Pons (tissue), 1 donor: ENCODE measurements at regions not wholly inside any gene's neighbourhood (a gene's known extent, or its start where the extent isn't known, plus 50 kb on each side); places are given as distances from the start of the nearest gene placed in this dataset.
A peak's percentile ranks its signal among the peaks of the same experiment; 100 is the strongest.

Experiments used
- DNase-seq: peaks from one replicate; pipeline ENCODE4 v3.0.0-alpha.2; 2016; ENCODE audit warnings: low spot score

GRCh38 chr12:89951050-89951693, 242.5 kb upstream of the ATP2B1 start:
- no peak for DNase-seq

DNA sequence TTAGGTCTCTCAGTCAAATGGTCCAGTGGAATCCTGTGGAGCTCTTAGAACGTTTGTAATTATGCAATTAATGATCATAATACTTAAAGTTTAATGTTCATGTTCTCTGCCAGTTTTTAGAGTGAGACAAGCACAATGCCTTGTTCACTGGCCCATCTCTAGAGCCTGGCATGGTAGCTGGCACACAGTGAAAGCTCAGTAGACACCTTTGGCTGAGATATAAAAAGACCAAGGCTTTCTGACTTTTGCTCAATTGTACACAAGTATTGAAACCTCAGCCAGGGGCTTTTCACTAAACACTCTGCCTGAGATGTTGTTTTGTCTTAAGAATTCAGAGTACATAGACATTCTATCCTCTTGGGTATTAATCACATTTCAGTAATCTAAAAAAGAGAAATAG, 241.8 kb upstream of the ATP2B1 start:
- no peak for DNase-seq

- DNase-seq: no peak
Observed at GRCh38 chr12:89949457-89950195, 241.0 kb upstream of the ATP2B1 start.

DNA sequence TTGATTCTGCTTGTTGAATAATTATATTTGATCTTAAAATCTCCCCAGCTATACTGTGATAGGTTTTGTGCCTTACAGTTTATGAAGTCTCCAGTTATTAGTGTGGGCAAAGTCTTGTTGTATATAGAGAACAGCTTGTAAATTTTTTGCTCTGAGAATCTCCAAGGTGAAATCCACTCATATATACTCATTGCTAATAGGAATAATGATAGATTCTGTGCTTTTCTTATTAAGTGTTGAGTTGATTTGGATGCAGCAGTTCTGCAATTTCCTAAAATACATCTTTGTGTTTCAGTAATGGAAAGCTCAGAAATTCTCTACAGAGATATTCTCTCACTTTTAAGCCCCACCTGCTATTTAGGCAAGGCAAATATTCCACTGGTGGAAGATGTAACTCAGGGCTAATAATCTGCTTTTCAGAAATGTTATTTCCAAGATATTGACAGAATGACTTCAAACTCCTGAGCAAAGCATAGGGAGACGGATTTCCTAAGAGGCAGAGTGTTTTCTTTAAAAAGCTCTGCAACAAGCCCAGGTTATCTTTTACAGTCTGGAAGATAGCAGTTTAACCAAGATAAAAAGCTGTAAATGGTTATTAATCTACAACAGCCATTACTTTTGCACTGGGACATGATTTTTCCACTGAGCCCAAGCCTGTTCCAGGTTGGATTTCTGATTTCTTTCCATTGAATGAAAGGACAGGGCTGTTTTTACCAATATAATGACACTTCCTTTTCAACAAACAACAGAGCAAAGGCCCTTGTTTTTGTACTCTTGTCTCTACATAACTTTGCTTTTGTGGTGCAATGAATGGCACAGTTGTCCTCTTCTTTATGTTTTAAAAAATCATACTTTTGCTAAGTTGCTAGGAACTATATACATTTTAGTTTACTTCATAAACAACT, 239.9 kb upstream of the ATP2B1 start:
- DNase-seq: no peak

DNA sequence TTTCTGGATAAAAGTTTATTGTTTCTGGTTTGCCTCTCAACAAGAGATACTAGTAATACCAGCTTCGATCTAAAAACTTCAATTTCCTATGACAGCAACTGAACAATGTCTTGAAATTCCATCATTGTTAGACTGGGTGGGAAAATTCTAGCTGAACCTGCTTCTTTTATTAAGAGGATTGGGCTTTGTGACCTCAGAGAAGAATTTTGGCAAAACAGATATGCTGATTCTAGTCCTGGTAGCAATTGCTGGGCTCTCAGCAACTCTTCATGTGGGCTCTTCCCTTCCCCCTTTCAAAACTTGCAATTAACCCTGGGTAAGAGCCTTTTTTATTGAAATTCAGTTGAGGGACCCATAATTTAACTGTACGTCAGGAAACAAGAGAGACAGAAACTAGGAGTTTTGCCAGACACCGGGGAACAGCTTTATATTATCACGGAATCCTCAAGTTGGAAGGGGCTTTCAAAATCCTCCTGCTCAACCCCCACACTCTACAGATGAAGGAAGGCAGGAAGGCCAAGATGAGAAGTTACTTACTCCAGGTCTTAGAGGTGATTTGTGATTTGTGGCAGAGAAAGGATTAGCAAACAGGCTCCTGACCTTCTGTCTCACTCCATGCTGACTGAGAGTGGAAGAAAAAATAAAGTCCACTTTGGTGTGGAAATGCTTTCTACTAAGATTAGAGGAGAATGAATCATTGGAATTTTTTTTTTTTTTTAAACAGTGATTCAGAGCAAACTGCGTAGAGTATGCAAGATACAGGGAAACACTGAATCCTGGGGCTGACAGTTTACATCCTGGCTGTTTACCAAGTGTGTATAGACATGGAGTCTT, 239.0 kb upstream of the ATP2B1 start:
- no peak for DNase-seq

DNA sequence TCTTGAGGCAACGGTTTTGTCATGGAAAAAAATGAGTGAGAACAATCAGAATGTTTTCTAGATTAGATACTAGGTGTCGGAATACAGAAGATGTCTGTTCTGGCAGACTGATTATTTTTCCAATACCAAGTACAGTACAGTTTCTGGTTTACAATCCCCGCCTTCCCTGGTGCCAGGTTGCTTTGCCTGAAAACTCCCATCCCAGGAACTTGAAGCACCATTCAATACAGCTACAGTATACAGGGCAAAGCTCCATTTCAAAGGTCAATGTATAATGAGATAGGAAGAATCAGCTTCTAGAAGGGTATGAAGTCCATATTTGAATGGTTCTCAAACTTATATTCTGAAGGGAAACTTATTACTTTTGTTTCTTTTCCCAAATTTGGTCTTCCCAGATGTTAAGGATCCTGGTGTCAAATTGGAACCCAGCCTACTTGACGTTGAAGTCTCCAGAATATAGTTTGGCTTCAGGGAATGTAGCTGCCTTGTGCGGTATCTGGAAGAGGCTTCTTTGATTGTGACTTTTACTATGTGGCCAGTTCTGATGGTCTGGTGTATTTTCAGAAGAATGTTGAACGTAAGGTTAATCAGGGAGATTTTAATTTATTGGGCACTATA, 238.0 kb upstream of the ATP2B1 start:
- no peak for DNase-seq

- DNase-seq: no peak
Observed at GRCh38 chr12:89945123-89945522, 236.5 kb upstream of the ATP2B1 start.

- DNase-seq: no peak
Observed at GRCh38 chr12:89943463-89943862, 234.8 kb upstream of the ATP2B1 start.

- DNase-seq: no peak
Observed at GRCh38 chr12:89941436-89941835, 232.8 kb upstream of the ATP2B1 start.

DNA sequence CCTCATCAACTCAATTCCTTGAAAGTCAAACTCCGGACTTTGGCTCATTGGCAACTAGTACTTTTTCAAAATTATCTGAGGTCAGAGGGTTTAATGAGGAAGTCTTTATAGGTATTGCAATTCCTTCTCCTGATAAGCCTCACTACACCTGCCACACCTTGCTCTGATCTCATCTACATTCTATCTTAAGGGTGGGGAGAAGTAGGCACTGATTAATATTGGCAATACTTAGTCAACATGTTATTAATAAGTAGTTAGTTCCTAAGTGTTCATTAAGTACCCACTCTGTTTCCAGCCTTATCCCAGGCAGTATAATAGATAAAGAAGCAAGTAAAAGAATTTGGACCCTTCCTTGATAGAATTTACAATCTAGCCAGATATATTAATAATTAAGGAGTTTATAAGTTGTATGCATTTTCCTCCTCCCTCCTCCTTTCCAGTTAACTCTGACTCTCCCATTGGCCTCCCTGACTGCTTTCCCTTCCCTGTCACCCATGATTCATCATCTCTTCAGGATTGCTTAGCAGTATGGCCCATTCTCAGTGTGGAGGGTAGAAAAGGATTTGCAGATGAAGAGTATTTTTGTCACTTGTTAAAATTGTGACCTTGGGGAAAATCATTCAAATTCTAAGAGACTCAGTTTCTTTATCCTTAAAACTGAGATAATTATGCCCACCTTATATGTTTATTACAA, 231.0 kb upstream of the ATP2B1 start:
- DNase-seq: no peak

DNA sequence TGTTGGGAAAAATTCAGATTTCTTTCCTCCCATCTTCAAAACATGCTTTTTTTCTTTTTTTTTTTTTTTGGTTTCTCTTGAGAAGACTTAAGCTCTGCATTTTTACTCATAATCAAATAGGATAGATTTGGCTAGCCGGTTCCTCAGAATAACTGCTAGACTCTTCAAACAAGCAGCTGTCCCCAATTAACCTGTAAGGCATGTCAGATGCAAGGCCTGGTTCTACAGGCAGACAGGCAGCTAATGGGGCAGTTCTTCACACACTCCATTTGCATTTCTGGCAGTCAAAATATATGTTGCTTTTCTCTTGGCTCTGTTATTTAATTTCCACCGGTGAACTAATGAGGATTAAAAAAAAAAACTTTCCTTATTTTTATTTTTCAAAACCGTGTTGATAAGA, 228.0 kb upstream of the ATP2B1 start:
- DNase-seq: no peak

DNA sequence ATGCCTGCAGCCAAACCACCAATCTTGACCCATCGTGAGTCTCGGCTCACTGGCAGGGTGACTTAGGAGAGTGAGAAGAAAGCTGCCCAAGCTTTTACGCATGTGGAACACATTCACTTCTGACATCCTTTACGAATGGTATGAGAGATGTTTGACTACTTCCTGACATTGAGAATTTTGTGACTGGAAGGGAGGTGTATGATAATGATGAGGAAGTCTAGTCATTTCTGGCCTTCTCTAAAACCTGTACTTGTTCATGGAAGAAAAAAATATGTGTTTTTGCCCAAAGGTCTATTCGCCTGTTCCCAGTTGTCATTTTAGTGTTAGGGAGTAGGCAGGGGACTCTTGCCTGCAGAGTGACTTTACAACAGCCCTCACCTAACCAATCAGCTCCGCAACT, 227.2 kb upstream of the ATP2B1 start:
- DNase-seq: no peak

DNA sequence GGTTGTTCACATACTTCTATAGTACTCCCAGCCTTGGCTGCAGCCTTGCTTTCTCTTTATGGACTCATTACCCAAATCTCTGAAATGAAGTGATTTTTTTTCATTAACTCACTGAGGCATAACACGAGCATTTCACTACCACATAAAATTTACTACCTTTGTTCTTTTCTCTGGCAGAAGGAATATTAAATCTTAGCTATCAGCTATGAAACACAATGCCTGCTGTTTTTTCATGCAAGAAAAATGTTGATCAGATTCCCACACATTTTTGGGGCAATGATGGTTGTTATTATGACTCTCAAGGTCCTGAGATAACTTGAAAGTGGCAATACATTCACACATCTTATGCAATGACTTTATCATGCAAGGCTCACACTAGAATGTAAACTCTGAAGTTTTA, 225.3 kb upstream of the ATP2B1 start:
- DNase-seq: no peak

GRCh38 chr12:89932954-89933353, 224.3 kb upstream of the ATP2B1 start:
- DNase-seq: no peak

DNA sequence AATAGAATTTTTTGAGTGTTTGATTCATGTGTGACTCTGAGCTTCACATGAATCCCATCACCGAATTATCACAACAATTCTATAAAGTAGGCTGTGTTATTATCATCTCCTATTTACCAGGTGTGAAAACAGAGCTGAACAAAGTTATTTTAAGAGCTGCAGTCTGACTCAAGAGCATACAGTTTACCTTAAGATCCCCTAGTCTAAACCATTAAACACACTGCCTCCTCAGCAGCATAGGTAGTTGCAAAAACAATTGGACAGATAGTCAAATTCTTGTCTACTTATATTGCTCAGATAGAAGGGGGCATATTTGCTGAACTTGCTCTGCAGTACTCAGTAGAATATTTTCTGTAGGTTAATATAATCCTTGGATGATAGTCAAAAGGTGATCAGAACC, 219.8 kb upstream of the ATP2B1 start:
- no peak for DNase-seq

GRCh38 chr12:89927226-89927698, 218.6 kb upstream of the ATP2B1 start:
- DNase-seq: peak; percentile 76

DNA sequence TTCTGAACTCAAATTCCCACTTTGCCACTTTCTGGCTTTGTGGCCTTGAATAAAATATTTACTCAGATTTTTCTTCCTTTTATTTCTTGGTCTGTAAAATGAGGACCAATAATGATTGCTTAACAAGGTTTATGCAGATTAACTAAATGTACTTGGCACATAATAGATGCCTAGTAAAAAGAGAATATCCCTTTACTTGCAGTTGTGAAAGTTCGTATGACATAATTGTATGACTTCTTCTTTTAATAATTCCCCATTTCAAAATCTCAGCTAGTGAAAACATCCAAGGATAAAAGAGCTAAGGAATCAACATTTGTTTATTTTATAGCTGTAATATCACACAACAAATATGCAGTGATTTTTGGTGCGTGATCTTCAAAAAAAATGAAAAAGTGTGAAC, 215.6 kb upstream of the ATP2B1 start:
- no peak for DNase-seq

GRCh38 chr12:89923091-89923490, 214.5 kb upstream of the ATP2B1 start:
- DNase-seq: no peak

GRCh38 chr12:89920866-89921265, 212.2 kb upstream of the ATP2B1 start:
- no peak for DNase-seq

GRCh38 chr12:89919241-89919906, 210.7 kb upstream of the ATP2B1 start:
- no peak for DNase-seq
